HUES6 (cell line): ENCODE measurements at regions not wholly inside any gene's neighbourhood (a gene's known extent, or its start where the extent isn't known, plus 50 kb on each side); places are given as distances from the start of the nearest gene placed in this dataset.
"Not testable (repeated sequence)": the region's sequence is repeated elsewhere in the genome, so short reads cannot be mapped to it uniquely, and the experiment has no call there.

Experiments used
- H3K27ac ChIP-seq: 2 replicates; pipeline ENCODE4 v1.7.0; 2013; ENCODE audit warnings: low read depth, mild to moderate bottlenecking, low read length, inconsistent platforms
- H3K27me3 ChIP-seq: 2 replicates; pipeline ENCODE4 v1.6.1; 2013; ENCODE audit warnings: low read length; ENCODE audit not compliant: control insufficient read depth, insufficient read depth
- H3K36me3 ChIP-seq: 2 replicates; pipeline ENCODE4 v1.6.1; 2013; ENCODE audit warnings: low read length; ENCODE audit not compliant: control insufficient read depth, insufficient read depth
- H3K4me1 ChIP-seq: 2 replicates; pipeline ENCODE4 v1.6.1; 2013; ENCODE audit warnings: low read length; ENCODE audit not compliant: control insufficient read depth, insufficient read depth
- H3K4me3 ChIP-seq: 2 replicates; pipeline ENCODE4 v1.5.1; 2013; ENCODE audit warnings: low read depth, low read length
- H3K9ac ChIP-seq: one replicate; pipeline ENCODE4 v1.6.1; 2013; ENCODE audit warnings: mild to moderate bottlenecking, low read length
- H3K9me3 ChIP-seq: 2 replicates; pipeline ENCODE4 v1.6.1; 2013; ENCODE audit warnings: low read depth, low read length; ENCODE audit not compliant: control insufficient read depth, insufficient read depth

- H3K36me3 ChIP-seq, result no peaks in the 10 kb centered on the region
- peaks cover 23% of the 10 kb centered on the region for H3K4me1 ChIP-seq
Measured at GRCh38 chr2:209113026-209113425, 310.8 kb upstream of the MAP2 start.

GRCh38 chr2:209114588-209115240 lies 309.1 kb upstream of the MAP2 start:
- no peak overlapping the region for H3K9ac ChIP-seq

More at GRCh38 chr2:209113026-209113425, 310.8 kb upstream of the MAP2 start:
- H3K27ac ChIP-seq, result no peak overlapping the region
- no peaks in the 10 kb centered on the region for H3K9me3 ChIP-seq
- H3K9ac ChIP-seq, result no peak overlapping the region
- no peaks in the 10 kb centered on the region for H3K27me3 ChIP-seq
- no peak overlapping the region for H3K4me3 ChIP-seq

GRCh38 chr2:209121691-209122090 lies 302.2 kb upstream of the MAP2 start:
- Histone ChIP-seq H3K27ac (no peak overlapping the region), H3K9me3 (peaks cover 3% of the 10 kb centered on the region; the same call in 1 of the 2 replicates), H3K4me3 (no peak overlapping the region), H3K4me1 (no peaks in the 10 kb centered on the region; the same call in 1 of the 2 replicates), H3K9ac (no peak overlapping the region), H3K36me3 (no peaks in the 10 kb centered on the region), H3K27me3 (no peaks in the 10 kb centered on the region)

More at GRCh38 chr2:209114588-209115240, 309.1 kb upstream of the MAP2 start:
- Histone ChIP-seq H3K4me3 (no peak overlapping the region), H3K27ac (no peak overlapping the region), H3K36me3 (no peaks in the 10 kb centered on the region), H3K4me1 (peaks cover 23% of the 10 kb centered on the region), H3K27me3 (no peaks in the 10 kb centered on the region), H3K9me3 (no peaks in the 10 kb centered on the region)

GRCh38 chr2:209125291-209125690 lies 298.6 kb upstream of the MAP2 start:
- Histone ChIP-seq H3K4me3 (no peak overlapping the region), H3K27me3 (no peaks in the 10 kb centered on the region), H3K9me3 (peaks cover 2% of the 10 kb centered on the region; the same call in 1 of the 2 replicates)

GRCh38 chr2:209138079-209138478 lies 285.8 kb upstream of the MAP2 start:
- Histone ChIP-seq H3K36me3 (no peaks in the 10 kb centered on the region), H3K9ac (no peak overlapping the region), H3K27me3 (no peaks in the 10 kb centered on the region), H3K4me3 (no peak overlapping the region), H3K4me1 (peaks cover 24% of the 10 kb centered on the region; the same call in 1 of the 2 replicates), H3K9me3 (no peaks in the 10 kb centered on the region), H3K27ac (peak overlapping the region; percentile 51)

More at GRCh38 chr2:209125291-209125690, 298.6 kb upstream of the MAP2 start:
- no peak overlapping the region for H3K27ac ChIP-seq
- no peak overlapping the region for H3K9ac ChIP-seq
- H3K4me1 ChIP-seq, result no peaks in the 10 kb centered on the region
- H3K36me3 ChIP-seq, result no peaks in the 10 kb centered on the region

- no peak overlapping the region for H3K9ac ChIP-seq
- no peak overlapping the region for H3K4me3 ChIP-seq
- H3K36me3 ChIP-seq, result no peaks in the 10 kb centered on the region
- no peaks in the 10 kb centered on the region for H3K9me3 ChIP-seq
- H3K27me3 ChIP-seq, result no peaks in the 10 kb centered on the region
- H3K4me1 ChIP-seq, result peaks cover 29% of the 10 kb centered on the region
- no peak overlapping the region for H3K27ac ChIP-seq
Measured at GRCh38 chr2:209141142-209141541, 282.7 kb upstream of the MAP2 start.

GRCh38 chr2:209141818-209142217 lies 282.0 kb upstream of the MAP2 start:
- peaks cover 34% of the 10 kb centered on the region for H3K4me1 ChIP-seq
- H3K9me3 ChIP-seq, result no peaks in the 10 kb centered on the region
- no peak overlapping the region for H3K27ac ChIP-seq
- H3K27me3 ChIP-seq, result no peaks in the 10 kb centered on the region
- H3K9ac ChIP-seq, result no peak overlapping the region
- no peaks in the 10 kb centered on the region for H3K36me3 ChIP-seq
- H3K4me3 ChIP-seq, result no peak overlapping the region

GRCh38 chr2:209145220-209145691 lies 278.6 kb upstream of the MAP2 start:
- not testable (repeated sequence) for H3K9me3 ChIP-seq, H3K9ac ChIP-seq, H3K27ac ChIP-seq, H3K36me3 ChIP-seq, H3K27me3 ChIP-seq, H3K4me3 ChIP-seq
- peaks cover 21% of the 10 kb centered on the region for H3K4me1 ChIP-seq

GRCh38 chr2:209145941-209146681 lies 277.7 kb upstream of the MAP2 start:
- Histone ChIP-seq H3K9me3 (no peaks in the 10 kb centered on the region), H3K27me3 (no peaks in the 10 kb centered on the region), H3K36me3 (no peaks in the 10 kb centered on the region), H3K4me1 (peaks cover 21% of the 10 kb centered on the region), H3K27ac (no peak overlapping the region), H3K4me3 (no peak overlapping the region), H3K9ac (no peak overlapping the region)

- Histone ChIP-seq H3K36me3 (no peaks in the 10 kb centered on the region), H3K9me3 (no peaks in the 10 kb centered on the region), H3K27ac (no peak overlapping the region), H3K9ac (no peak overlapping the region), H3K4me1 (peaks cover 16% of the 10 kb centered on the region), H3K27me3 (no peaks in the 10 kb centered on the region), H3K4me3 (no peak overlapping the region)
Measured at GRCh38 chr2:209146682-209147320, 277.0 kb upstream of the MAP2 start.

- no peaks in the 10 kb centered on the region for H3K36me3 ChIP-seq
- peaks cover 13% of the 10 kb centered on the region for H3K4me1 ChIP-seq
- H3K9me3 ChIP-seq, result no peaks in the 10 kb centered on the region
- H3K27me3 ChIP-seq, result no peaks in the 10 kb centered on the region
- no peak overlapping the region for H3K27ac ChIP-seq
- no peak overlapping the region for H3K9ac ChIP-seq
- H3K4me3 ChIP-seq, result no peak overlapping the region
Measured at GRCh38 chr2:209147981-209148380, 275.9 kb upstream of the MAP2 start.
